ENCODE measurements at regions not wholly inside any gene's neighbourhood (a gene's known extent, or its start where the extent isn't known, plus 50 kb on each side); places are given as distances from the start of the nearest gene placed in this dataset.

GRCh38 chr3:87473944-87474343, 197.6 kb upstream of the POU1F1 start:
- Histone ChIP-seq H3K4me3 (ENCODE audit: low read depth in 1 of 3, low read length in 3 of 3) (no peak overlapping the region), H3K27ac (ENCODE audit: low read depth in 1 of 2, low read length in 2 of 2) (no peak overlapping the region), H3K9me3 (ENCODE audit: control insufficient read depth in 4 of 4, low read length in 3 of 4) (peaks cover 0 to 4% (median 2%) of the 10 kb centered on the region in 4 donors), H3K4me1 (ENCODE audit: control insufficient read depth in 4 of 4, insufficient read depth in 4 of 4, low read length in 3 of 4) (no peaks in the 10 kb centered on the region), H3K27me3 (ENCODE audit: control insufficient read depth in 4 of 4, insufficient read depth in 4 of 4, low read length in 3 of 4) (no peaks in the 10 kb centered on the region), H3K9ac (ENCODE audit: low read depth in 1 of 2, low read length in 2 of 2) (no peak overlapping the region), H3K36me3 (ENCODE audit: control insufficient read depth in 4 of 4, insufficient read depth in 3 of 4, low read depth in 1 of 4, low read length in 3 of 4) (no peaks in the 10 kb centered on the region)
- no peak for TF ChIP-seq GABPA (IDR thresholded peaks at IDR 0.05 in 1 of 2, conservative IDR thresholded peaks at IDR 0.05 in 1 of 2)
- TF ChIP-seq HNF4A (conservative IDR thresholded peaks at IDR 0.05) = no peak
- no peak for TF ChIP-seq RXRA (IDR thresholded peaks at IDR 0.05)
- no peak for DNase-seq (ENCODE audit: low spot score)

- Histone ChIP-seq H3K27me3 (ENCODE audit: control insufficient read depth in 4 of 4, insufficient read depth in 4 of 4, low read length in 3 of 4) (no peaks in the 10 kb centered on the region), H3K36me3 (ENCODE audit: control insufficient read depth in 4 of 4, insufficient read depth in 3 of 4, low read depth in 1 of 4, low read length in 3 of 4) (no peaks in the 10 kb centered on the region), H3K9ac (ENCODE audit: low read depth in 1 of 2, low read length in 2 of 2) (no peak overlapping the region), H3K9me3 (ENCODE audit: control insufficient read depth in 4 of 4, low read length in 3 of 4) (peaks cover 0 to 4% (median under 1%) of the 10 kb centered on the region in 4 donors), H3K4me1 (ENCODE audit: control insufficient read depth in 4 of 4, insufficient read depth in 4 of 4, low read length in 3 of 4) (no peaks in the 10 kb centered on the region), H3K27ac (ENCODE audit: low read depth in 1 of 2, low read length in 2 of 2) (no peak overlapping the region), H3K4me3 (ENCODE audit: low read depth in 1 of 3, low read length in 3 of 3) (no peak overlapping the region)
- no peak for DNase-seq (ENCODE audit: low spot score)
- TF ChIP-seq REST (IDR thresholded peaks at IDR 0.05) (no peak), NR2F2 (IDR thresholded peaks at IDR 0.05) (no peak), YY1 (IDR thresholded peaks at IDR 0.05) (no peak), CTCF (IDR thresholded peaks at IDR 0.05; ENCODE audit: low read depth, low read length, missing input control) (no peak), HNF4G (IDR thresholded peaks at IDR 0.05) (no peak), FOXA1 (IDR thresholded peaks at IDR 0.05) (no peak), EGR1 (IDR thresholded peaks at IDR 0.05; ENCODE audit: low read depth in 2 of 2) (no peak), TAF1 (conservative IDR thresholded peaks at IDR 0.05) (no peak), FOXA2 (IDR thresholded peaks at IDR 0.05) (no peak), RXRA (IDR thresholded peaks at IDR 0.05) (no peak), ATF3 (IDR thresholded peaks at IDR 0.05) (no peak), ZBTB33 (IDR thresholded peaks at IDR 0.05) (no peak), GABPA (IDR thresholded peaks at IDR 0.05 in 1 of 2, conservative IDR thresholded peaks at IDR 0.05 in 1 of 2) (no peak), JUND (IDR thresholded peaks at IDR 0.05) (no peak), MAX (IDR thresholded peaks at IDR 0.05) (no peak)
Observed at GRCh38 chr3:87468938-87469337, 192.6 kb upstream of the POU1F1 start.

Measured in liver (tissue), 7 donors.